ENCODE measurements at regions not wholly inside any gene's neighbourhood (a gene's known extent, or its start where the extent isn't known, plus 50 kb on each side); places are given as distances from the start of the nearest gene placed in this dataset.

DNA sequence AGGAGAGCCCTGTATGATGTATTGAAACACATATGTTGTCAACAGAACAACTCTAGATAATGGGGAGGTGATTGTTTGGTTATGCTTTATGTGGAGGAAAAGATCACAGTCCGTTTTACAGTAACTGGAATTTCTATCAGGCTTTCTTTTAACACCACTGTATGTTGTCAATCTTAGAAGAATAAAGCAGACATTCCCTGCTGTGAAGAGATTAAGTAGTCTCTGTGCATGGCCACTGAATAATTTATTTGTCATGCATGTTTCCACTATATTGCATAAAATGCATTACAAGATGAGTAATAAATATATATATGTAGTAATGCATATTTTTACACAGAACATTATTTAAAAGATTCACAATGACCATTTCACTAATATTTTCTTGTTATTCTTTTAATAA is 440.0 kb downstream of the ANKRD7 start:
- TF ChIP-seq, protein P1, sequence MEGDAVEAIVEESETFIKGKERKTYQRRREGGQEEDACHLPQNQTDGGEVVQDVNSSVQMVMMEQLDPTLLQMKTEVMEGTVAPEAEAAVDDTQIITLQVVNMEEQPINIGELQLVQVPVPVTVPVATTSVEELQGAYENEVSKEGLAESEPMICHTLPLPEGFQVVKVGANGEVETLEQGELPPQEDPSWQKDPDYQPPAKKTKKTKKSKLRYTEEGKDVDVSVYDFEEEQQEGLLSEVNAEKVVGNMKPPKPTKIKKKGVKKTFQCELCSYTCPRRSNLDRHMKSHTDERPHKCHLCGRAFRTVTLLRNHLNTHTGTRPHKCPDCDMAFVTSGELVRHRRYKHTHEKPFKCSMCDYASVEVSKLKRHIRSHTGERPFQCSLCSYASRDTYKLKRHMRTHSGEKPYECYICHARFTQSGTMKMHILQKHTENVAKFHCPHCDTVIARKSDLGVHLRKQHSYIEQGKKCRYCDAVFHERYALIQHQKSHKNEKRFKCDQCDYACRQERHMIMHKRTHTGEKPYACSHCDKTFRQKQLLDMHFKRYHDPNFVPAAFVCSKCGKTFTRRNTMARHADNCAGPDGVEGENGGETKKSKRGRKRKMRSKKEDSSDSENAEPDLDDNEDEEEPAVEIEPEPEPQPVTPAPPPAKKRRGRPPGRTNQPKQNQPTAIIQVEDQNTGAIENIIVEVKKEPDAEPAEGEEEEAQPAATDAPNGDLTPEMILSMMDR (IDR thresholded peaks at IDR 0.05): no peak
- TF ChIP-seq POLR2A (IDR thresholded peaks at IDR 0.05): no peak

Data from vagina (tissue), 2 donors.